ENCODE measurements at regions not wholly inside any gene's neighbourhood (a gene's known extent, or its start where the extent isn't known, plus 50 kb on each side); places are given as distances from the start of the nearest gene placed in this dataset.

DNA sequence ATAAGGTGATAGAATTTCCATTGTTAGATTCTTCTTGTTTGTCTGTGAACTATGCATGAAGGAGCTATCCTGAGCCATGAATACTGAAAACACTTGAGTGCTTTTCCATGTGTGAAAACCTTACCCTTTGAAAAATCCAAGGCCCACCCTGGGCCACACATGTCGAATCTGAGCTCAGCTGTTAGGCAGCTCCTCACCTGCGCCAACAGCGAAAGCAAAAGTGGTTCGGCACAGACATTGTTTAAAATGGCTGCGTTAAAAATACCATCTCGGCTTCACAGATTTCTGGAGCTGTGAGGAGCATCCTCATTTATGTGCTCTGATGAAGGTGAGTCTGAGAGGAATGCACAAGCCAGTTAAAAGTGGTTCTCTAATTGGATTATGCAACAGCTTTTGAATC, 137.7 kb downstream of the NEUROD6 start:
- in situ Hi-C loops (cut with HindIII; ENCODE audit: low sequenced_read_pairs), result no loop called here
- H3K4me3 ChIP-seq (ENCODE audit: low read depth, low read length), result no peak overlapping the region
- TF ChIP-seq, protein P1, sequence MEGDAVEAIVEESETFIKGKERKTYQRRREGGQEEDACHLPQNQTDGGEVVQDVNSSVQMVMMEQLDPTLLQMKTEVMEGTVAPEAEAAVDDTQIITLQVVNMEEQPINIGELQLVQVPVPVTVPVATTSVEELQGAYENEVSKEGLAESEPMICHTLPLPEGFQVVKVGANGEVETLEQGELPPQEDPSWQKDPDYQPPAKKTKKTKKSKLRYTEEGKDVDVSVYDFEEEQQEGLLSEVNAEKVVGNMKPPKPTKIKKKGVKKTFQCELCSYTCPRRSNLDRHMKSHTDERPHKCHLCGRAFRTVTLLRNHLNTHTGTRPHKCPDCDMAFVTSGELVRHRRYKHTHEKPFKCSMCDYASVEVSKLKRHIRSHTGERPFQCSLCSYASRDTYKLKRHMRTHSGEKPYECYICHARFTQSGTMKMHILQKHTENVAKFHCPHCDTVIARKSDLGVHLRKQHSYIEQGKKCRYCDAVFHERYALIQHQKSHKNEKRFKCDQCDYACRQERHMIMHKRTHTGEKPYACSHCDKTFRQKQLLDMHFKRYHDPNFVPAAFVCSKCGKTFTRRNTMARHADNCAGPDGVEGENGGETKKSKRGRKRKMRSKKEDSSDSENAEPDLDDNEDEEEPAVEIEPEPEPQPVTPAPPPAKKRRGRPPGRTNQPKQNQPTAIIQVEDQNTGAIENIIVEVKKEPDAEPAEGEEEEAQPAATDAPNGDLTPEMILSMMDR (IDR thresholded peaks at IDR 0.05; ENCODE audit: low read depth, low read length, missing control alignments), result no peak
- no peak for DNase-seq (ENCODE audit: low read depth)

DNA sequence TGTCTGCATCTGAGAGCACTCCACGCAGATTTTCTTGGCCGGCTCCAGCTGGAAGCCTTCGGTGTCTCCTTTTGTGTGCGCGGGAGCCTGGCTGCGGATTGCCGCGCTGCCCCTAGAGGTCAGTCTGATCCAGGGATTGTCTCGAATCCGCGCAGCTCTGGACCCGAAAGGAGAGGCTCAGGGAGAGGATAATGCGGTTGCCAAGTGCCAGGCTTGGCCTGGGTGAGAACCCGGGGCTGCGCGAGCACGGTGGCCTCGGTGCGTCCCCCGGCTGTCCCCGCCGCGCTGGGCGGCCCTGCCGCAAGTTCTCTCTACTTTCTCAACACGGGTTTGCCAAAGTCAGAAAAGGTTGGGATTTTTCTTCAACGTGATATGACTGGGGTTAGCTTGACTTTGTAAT, 140.9 kb downstream of the ADCYAP1R1 start:
- TF ChIP-seq, protein P1 (IDR thresholded peaks at IDR 0.05; ENCODE audit: low read depth, low read length, missing control alignments), result peak; percentile 84
- in situ Hi-C loops (cut with HindIII; ENCODE audit: low sequenced_read_pairs), result no loop called here
- H3K4me3 ChIP-seq (ENCODE audit: low read depth, low read length), result no peak overlapping the region
- DNase-seq (ENCODE audit: low read depth), result peak; percentile 9

DNA sequence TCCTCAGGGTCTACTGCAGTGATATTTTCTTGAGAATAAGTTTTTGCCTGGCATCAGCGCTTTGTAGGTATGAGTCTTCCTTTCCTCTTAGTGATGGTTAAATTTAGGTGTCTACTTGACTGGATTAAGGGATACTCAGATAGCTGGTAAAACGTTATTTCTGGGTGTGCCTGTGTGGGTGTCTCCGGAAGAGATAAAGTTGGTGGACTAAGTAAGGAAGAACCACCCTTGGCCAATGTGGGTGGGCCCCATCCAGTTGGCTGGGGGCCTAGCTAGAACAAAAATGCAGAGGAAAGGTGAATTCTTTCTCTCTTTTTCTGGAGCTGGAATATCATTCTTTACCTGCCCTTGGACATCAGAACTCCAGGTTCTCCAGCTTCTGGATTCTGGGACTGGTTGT, 138.8 kb downstream of the ADCYAP1R1 start:
- TF ChIP-seq, protein P1 (IDR thresholded peaks at IDR 0.05; ENCODE audit: low read depth, low read length, missing control alignments), result no peak
- H3K4me3 ChIP-seq (ENCODE audit: low read depth, low read length), result no peak overlapping the region
- in situ Hi-C loops (cut with HindIII; ENCODE audit: low sequenced_read_pairs), result no loop called here
- DNase-seq (ENCODE audit: low read depth), result no peak

DNA sequence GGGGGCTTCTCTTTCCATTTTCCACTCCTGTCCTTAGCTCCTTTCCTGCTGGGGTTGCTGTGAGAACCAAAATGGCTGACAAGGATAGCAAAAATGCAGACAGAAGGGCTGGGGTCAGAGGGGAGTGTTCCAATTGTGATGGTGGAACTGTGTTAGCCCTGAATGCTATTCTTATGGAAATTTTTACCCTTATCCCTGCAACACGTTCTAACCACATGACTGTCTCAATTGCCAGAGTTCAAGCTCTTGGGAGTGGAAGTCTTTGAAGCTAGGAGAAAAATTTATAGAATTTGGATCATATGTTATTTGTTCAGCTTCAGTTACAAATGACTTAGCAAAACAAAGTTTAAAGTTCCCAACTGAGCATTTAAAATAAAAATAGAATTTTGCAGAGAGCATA, 134.1 kb downstream of the ADCYAP1R1 start:
- no peak overlapping the region for H3K4me3 ChIP-seq (ENCODE audit: low read depth, low read length)
- TF ChIP-seq, protein P1 (IDR thresholded peaks at IDR 0.05; ENCODE audit: low read depth, low read length, missing control alignments), result no peak
- in situ Hi-C loops (cut with HindIII; ENCODE audit: low sequenced_read_pairs), result no loop called here
- no peak for DNase-seq (ENCODE audit: low read depth)

DNA sequence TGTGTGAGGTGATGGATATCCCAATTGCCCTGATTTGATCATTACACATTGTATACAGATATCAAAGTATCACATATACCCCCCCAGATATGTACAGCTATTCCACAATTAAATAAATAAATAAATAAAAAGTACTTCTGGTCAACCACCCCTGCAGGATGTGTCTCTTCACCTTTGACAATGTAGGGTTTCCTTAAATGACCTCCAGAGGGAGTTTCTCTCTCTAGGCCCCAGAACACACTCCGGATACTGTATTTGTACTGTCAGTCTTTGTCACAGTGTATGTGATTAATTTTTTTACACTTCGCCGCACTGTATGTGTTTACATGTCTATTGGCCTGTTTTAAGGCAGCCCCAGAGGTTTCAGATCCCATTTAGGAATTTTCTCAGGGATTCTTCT, 123.6 kb downstream of the ADCYAP1R1 start:
- no peak overlapping the region for H3K4me3 ChIP-seq (ENCODE audit: low read depth, low read length)
- in situ Hi-C loops (cut with HindIII; ENCODE audit: low sequenced_read_pairs), result no loop called here
- TF ChIP-seq, protein P1 (IDR thresholded peaks at IDR 0.05; ENCODE audit: low read depth, low read length, missing control alignments), result no peak
- DNase-seq (ENCODE audit: low read depth), result no peak

DNA sequence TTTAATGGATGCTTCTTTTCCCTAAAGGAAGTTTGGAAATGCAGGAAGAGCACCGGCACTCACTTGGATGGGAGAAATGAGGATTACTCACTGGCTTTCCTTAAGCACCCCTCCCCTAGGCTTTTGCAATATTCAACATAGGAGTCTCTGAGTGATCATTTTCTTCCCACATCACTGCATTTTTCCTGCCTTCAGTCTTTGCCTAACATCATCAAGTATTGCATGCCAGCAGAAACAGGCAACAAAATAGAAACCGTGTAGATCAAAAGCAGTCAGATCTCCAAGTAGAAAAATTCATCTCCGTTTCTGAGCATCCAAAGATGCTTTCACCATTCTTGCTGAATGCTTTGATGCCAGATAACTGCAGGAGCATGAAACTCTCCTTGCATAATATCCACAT, 119.9 kb downstream of the ADCYAP1R1 start:
- no peak overlapping the region for H3K4me3 ChIP-seq (ENCODE audit: low read depth, low read length)
- TF ChIP-seq, protein P1 (IDR thresholded peaks at IDR 0.05; ENCODE audit: low read depth, low read length, missing control alignments), result no peak
- no peak for DNase-seq (ENCODE audit: low read depth)
- in situ Hi-C loops (cut with HindIII; ENCODE audit: low sequenced_read_pairs), result no loop called here

Data from astrocyte of the cerebellum (primary cell).